DMS153 treated with DMSO at 0.1 percent for 48 hours (cell line): ENCODE measurements at regions not wholly inside any gene's neighbourhood (a gene's known extent, or its start where the extent isn't known, plus 50 kb on each side); places are given as distances from the start of the nearest gene placed in this dataset.

Experiments
- DNase-seq: peaks from one replicate; lab custom pipeline; 2025; ENCODE audit not compliant: unreplicated experiment; lab: John Stamatoyannopoulos, UW

GRCh38 chr2:42848265-42848664, 55.9 kb upstream of the HAAO start:
- no peak for DNase-seq

- no peak for DNase-seq
These were observed 55.3 kb upstream of the HAAO start for GRCh38 chr2:42847596-42848151.

DNA sequence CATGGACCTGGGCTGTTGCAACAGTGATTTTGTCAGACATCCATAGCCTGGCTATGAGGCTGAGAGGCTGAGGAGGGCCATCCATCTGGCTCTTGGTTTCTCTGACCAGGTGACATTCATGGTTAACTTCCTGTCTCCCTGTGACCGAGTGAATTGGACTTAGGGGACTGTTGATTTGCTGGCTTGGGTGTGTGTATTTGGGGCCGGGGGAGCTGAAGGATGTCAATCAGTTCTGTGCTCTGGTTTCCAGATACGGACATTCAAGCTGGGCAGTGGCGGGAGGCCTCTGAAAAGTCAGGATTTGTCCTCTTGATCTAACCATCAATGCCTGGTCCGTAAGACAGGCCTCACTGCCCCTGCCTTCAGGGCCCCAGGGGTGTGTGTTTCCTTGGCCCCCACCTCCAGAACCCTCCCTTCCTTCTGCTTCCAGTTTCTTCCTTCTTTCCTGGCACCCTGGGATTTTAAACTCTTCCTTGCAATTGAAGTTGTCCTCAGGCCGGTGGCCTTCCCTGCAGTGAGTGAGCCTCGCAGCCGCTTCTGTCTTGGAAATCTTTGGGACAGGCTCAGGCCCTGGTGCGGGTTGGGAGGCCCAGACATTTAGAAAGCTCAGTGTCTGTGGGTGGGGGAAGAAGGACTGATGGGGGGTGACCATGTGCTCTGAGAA, 54.7 kb upstream of the HAAO start:
- DNase-seq = no peak

DNA sequence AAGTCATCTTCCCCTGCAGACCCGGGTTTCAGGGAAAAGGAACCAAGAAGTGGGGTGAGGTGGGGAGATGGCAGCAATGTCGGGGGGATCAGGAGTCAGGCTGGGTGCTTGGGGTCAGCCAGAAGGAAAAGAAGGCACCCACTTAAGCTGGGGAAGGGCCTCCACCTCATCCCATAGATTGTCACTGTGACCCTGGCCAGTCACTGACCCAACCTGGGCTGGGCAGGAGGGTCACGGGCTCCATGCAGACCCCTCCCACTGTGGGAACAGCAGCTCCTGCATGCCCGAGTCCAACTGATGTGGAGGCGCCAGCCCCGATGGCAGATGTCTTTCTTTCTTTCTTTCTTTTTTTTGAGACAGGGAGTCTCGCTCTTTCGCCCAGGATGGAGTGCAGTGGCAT, 53.6 kb upstream of the HAAO start:
- no peak for DNase-seq

DNA sequence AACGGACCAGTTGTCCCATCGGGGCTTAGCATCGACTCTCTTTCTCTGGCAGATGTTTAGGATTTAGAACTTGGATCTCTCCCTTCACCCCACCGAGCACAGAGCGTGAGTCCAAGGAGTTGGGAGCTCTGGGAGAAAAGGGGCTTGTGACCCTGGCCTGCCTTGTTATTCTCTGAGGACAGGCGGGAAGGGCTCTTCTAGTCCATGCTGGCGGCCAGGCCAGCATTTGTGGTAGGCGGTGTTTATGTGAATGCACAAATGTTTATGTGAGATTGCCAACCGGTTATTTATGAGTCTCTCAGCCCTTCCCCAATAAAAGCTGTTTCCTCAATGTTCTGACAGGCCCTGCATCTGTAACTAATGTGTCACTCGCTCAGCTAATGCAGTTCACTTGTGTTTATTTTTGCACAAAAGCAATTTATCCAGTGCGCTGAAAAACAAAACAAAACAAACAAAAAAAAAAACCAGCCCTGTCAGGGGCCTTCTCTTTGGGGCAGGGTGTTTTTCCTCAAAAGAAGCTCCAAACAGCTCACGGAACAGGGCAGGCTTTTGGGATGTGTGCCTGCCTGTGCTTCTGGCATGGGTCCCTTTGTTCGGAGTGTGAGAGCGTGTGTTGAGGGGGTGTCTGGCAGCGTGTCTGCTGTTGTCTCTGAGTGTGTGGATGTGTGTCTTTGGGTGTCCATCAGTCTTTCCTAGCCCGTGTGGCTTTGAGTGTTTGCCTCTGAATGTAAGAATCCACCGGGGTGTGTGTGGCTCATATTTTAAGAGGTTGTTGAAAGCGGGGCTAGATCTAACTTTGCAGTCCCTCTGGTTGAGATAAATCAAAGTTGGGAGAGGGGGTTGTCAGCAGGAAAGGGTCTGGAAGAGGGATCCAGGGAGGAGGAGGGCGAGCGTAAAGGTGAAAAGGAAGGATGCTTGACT, 52.8 kb upstream of the HAAO start:
- no peak for DNase-seq

DNA sequence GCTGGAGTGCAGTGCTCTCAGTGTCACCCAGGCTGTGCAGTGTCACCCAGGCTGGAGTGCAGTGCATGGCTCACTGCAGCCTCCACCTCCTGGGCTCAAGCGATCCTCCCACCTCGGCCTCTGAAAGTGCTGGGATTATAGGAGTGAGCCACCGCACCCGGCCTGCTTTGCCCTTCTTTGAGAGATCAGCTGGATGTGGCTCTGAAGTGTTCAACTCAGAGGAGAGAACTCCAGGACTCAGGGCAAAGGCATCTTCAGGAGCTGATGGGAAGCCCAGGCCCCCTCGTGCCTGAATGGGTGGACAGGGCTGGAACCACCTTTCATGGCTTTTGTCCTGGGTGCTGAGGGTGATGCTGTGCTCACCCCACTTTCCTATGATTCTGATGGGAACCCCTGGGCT, 52.0 kb upstream of the HAAO start:
- DNase-seq = no peak

- DNase-seq = no peak
These were observed 51.2 kb upstream of the HAAO start for GRCh38 chr2:42843611-42844010.

- no peak for DNase-seq
These were observed 50.7 kb upstream of the HAAO start for GRCh38 chr2:42843131-42843530.

DNA sequence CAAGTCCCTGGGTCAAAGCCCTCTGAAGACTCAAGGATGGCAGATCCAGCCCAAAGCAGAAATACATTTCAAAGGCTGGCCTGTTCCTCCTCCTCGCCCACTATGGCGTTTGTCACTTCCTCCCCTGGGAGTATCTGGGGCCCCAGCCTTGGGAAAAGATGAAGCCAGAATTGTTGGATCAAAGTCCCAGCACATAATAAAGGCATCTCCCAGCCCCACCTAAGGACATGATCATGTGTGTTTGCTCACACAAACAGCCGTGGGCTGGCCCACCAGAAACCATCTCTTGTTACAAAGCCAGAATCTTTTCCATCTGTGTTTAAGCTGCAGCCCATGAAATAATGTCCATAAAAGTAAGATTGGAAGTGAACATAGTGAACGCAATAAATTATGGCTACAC, 50.1 kb upstream of the HAAO start:
- DNase-seq = no peak
